ENCODE measurements at regions not wholly inside any gene's neighbourhood (a gene's known extent, or its start where the extent isn't known, plus 50 kb on each side); places are given as distances from the start of the nearest gene placed in this dataset.
A peak's percentile ranks its signal among the peaks of the same experiment; 100 is the strongest.

GRCh38 chr14:29503903-29504302 lies 423.7 kb downstream of the PRKD1 start:
- ATAC-seq (no peak), DNase-seq (ENCODE audit: low read depth in 1 of 2, low spot score in 1 of 2) (no peak), FAIRE-seq (no peak)
- Histone ChIP-seq H3K9me3 (no peaks in the 10 kb centered on the region), H3K4me1 (no peaks in the 10 kb centered on the region), H3K4me2 (no peak overlapping the region), H3K4me3 (no peak overlapping the region), H3K27ac (no peak overlapping the region)
- ChIA-PET CTCF (no interaction called here), POLR2A (no interaction called here)
- TF ChIP-seq CBX8 (IDR thresholded peaks at IDR 0.05): no peak
- no peak for TF ChIP-seq USF2 (IDR thresholded peaks at IDR 0.05)

GRCh38 chr14:29518335-29518734 lies 409.3 kb downstream of the PRKD1 start:
- Histone ChIP-seq H3K4me3 (no peak overlapping the region), H3K27ac (no peak overlapping the region), H3K4me1 (no peaks in the 10 kb centered on the region), H3K4me2 (no peak overlapping the region), H3K9me3 (peaks cover 5% of the 10 kb centered on the region; the same call in 1 of the 3 replicates)
- no peak for ATAC-seq
- 1% methylated on average over 2 of the region's 2 CpGs for WGBS (ENCODE audit: missing lambda C conversion rate)
- ChIA-PET POLR2A (no interaction called here), CTCF (no interaction called here)
- no peak for TF ChIP-seq HOXB13 (CRISPR knock-in tag; IDR thresholded peaks at IDR 0.05; ENCODE audit: low read depth)
- TF ChIP-seq FOSB (CRISPR knock-in tag; IDR thresholded peaks at IDR 0.05): no peak
- TF ChIP-seq FOXS1 (CRISPR knock-in tag; IDR thresholded peaks at IDR 0.05): no peak
- TF ChIP-seq RAD21 (conservative IDR thresholded peaks at IDR 0.05 in 1 of 2, IDR thresholded peaks at IDR 0.05 in 1 of 2): 0 out of 5 replicates have a peak, but pooled peaks of 1 of the 2 experiments have one; percentile 11
- TF ChIP-seq SMC3 (IDR thresholded peaks at IDR 0.05): peak; percentile 7; the same call in 1 of the 3 replicates
- no peak for TF ChIP-seq NPAS2 (CRISPR knock-in tag; IDR thresholded peaks at IDR 0.05; ENCODE audit: borderline replicate concordance)
- TF ChIP-seq RCOR1 (IDR thresholded peaks at IDR 0.05; ENCODE audit: low read depth, low read length): no peak
- TF ChIP-seq JUN (IDR thresholded peaks at IDR 0.05): no peak
- no peak for TF ChIP-seq ZC3H11A (IDR thresholded peaks at IDR 0.05)
- no peak for TF ChIP-seq HOXA7 (CRISPR knock-in tag; IDR thresholded peaks at IDR 0.05)
- no peak for TF ChIP-seq FOSL2 (IDR thresholded peaks at IDR 0.05)
- TF ChIP-seq FOSL2 (CRISPR knock-in tag; IDR thresholded peaks at IDR 0.05): no peak
- no peak for TF ChIP-seq JUNB (IDR thresholded peaks at IDR 0.05)
- TF ChIP-seq PHF8 (IDR thresholded peaks at IDR 0.05; ENCODE audit: borderline replicate concordance, low read depth): no peak
- FAIRE-seq: no peak
- no peak for DNase-seq (ENCODE audit: low read depth in 1 of 2, low spot score in 1 of 2)

- 1% methylated on average over 2 of the region's 2 CpGs for WGBS (ENCODE audit: missing lambda C conversion rate)
- no peak for DNase-seq (ENCODE audit: low read depth in 1 of 2, low spot score in 1 of 2)
Observed at GRCh38 chr14:29521526-29522137, 406.0 kb downstream of the PRKD1 start.

More at GRCh38 chr14:29521526-29522137, 406.0 kb downstream of the PRKD1 start:
- CTCF ChIA-PET: interaction anchor here (0.9 to 1.5 kb wide), 2 partner anchors 28 to 1002 kb away, joined by 3 read pairs; no protein-coding TSS in a partner anchor
- H3K4me2 ChIP-seq: no peak overlapping the region
- TF ChIP-seq POLR2A (IDR thresholded peaks at IDR 0.05; ENCODE audit: low read length) (no peak), NPAS2 (CRISPR knock-in tag; IDR thresholded peaks at IDR 0.05; ENCODE audit: borderline replicate concordance) (no peak), RAD21 (conservative IDR thresholded peaks at IDR 0.05 in 1 of 2, IDR thresholded peaks at IDR 0.05 in 1 of 2) (peak in 1 of 2 experiments; percentile 28; a peak in 1 of 5 replicates)
- H3K4me3 ChIP-seq: no peak overlapping the region
- no peak for ATAC-seq
- H3K27ac ChIP-seq: no peak overlapping the region
- no peaks in the 10 kb centered on the region for H3K4me1 ChIP-seq
- no peak for FAIRE-seq
- POLR2A ChIA-PET: no interaction called here
- peaks cover 5% of the 10 kb centered on the region; the same call in 1 of the 3 replicates for H3K9me3 ChIP-seq

Small RNA genes lying in the stretch of these regions (small RNA-seq; reads per million reads assigned to genes)
- 0 reads per million in 6 experiments for gene RF00019
- 0 reads per million in 6 experiments for gene RNU11-5P
- gene RNU6-864P: 0 reads per million in 6 experiments

Data from A549 (cell line).